H4 (cell line): ENCODE measurements at regions not wholly inside any gene's neighbourhood (a gene's known extent, or its start where the extent isn't known, plus 50 kb on each side); places are given as distances from the start of the nearest gene placed in this dataset.
"Not testable (repeated sequence)": the region's sequence is repeated elsewhere in the genome, so short reads cannot be mapped to it uniquely, and the experiment has no call there.

Experiments
- DNase-seq: peaks from one replicate; pipeline ENCODE4 v3.0.0-alpha.2; 2015; ENCODE audit warnings: low spot score

DNA sequence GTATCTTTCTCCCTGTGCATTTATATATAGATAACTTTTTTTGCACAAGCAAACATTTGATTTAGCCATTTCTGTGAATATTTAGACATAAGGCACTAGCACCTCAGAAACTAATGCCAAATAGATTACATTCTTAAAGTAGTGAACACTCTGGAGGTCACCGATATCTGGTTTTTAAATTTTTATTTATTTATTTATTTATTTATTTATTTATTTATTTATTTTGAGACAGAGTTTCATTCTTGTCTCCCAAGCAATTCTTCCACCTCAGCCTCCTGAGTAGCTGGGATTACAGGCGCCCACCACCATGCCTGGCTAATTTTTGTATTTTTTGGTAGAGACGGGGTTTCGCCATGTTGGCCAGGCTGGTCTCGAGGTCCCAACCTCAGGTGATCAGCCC lies 67.9 kb upstream of the FST start:
- DNase-seq = not testable (repeated sequence)

DNA sequence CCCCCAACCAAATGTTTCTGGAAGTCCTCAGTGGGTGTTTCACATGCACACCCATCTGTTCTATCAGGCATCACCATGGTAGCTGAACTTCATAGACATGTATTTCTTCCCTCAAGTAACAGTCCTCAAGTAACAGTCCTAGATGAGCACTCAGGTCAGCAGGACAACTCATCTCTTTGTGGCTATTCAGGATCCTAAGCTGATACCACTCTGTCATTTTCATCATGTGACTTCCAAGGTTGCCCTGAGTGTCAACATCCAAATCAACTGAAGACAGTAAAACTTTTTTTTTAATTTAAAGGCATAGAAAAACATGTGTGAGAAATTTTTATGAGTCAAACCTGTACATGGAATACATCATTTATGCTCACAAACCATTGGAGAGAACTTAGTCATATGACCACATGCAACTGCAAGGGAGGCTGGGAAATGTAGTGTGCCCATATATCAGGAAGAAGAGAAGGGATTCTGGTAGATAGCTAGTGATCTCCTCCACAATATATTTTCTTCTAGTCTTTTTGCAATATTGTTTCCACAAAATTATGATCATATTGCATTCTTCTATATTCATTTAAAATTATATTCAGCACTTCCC lies 64.2 kb upstream of the FST start:
- no peak for DNase-seq

DNA sequence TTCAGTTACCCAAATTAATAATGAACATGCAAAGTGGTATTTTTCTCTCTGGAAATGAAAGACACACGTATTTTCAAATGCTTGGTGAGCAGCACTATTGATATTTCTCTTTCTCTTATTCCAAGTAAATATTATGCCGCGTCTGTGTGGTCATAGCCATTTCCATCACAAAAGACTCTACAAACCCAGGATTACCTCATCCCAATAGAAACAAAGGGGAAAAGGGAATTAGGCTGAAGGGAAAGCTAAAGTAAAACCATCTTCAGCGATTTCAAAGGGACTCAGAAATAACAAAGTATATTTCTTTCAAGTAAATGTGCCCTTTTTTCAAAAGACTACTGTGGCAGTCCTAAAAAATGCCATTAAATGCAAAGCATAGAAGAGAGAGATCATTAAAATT lies 62.0 kb upstream of the FST start:
- no peak for DNase-seq

DNA sequence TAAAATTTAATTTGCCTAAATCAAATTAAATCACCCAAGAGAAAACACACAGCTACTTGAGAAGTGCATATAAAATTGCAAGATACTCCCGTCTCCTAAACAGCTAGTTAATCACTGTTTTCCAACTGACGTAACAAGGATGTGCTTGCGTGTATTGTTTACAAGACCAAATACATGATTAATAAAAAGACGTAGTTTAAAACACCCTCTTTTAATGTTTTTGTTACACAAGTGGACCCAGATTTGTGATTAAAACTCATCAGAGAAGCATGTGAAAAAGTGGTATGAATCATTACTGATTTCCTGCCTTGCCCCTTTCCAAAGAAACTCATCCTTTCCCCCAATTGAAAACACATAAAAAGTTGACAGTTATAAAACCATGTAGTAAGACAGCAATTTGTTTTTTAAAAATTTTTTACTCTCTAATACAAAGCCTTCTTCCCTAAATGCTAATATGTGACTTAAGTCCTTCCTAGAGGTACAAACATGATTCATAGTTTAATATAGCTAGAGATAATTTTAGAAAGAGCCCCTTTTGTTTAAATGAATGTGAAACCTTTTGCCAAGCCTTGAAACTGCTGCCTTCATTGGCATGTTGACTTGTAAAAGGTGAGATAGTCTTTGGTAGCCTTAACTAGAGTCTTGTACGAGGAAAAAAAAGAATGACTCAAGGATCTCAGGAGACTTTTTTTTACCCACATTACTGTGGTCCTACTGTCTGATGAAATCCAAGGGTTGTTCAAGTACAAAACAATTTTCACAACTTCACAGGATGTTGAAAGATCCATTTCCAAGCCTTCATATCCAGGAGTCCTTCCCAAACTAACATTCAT lies 61.4 kb upstream of the FST start:
- peak; percentile 50 for DNase-seq

DNA sequence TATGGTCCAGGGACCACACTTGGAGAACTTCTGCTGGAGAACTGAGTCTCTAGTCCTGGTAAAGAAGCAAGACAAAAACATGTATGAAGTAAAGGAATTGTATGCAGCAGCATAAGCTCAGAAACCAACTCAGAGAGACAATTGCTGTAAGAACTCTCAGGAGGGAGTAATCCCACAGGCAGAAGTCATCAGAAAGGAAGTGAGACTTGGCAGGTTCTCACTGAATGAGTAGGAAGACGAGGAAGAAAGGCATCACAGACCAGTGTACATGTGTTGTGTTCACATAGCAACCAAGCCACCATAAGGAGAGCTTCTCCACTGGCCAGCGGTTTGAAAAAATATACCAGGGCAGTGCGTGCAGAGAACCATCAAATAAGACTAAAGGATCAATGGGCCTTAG lies 57.9 kb upstream of the FST start:
- DNase-seq = no peak

DNA sequence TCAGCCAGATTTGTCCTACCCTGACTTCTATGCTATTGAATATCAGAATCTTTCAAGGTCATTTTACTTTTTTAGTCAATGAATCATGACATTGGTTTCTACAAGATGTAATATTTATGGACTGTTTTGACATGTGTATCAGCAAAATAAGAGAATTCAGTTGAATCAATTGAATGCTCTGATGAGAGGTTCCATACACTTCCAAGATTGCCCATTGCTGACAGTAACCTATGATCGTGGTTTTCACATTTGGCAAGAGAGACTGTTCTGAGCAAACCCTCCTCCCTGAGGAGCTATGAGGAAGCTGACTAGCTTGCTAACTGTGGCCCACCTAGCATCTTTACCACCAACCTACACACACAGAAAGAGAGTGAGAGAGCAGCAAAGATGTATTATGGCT lies 56.7 kb upstream of the FST start:
- DNase-seq = no peak

DNA sequence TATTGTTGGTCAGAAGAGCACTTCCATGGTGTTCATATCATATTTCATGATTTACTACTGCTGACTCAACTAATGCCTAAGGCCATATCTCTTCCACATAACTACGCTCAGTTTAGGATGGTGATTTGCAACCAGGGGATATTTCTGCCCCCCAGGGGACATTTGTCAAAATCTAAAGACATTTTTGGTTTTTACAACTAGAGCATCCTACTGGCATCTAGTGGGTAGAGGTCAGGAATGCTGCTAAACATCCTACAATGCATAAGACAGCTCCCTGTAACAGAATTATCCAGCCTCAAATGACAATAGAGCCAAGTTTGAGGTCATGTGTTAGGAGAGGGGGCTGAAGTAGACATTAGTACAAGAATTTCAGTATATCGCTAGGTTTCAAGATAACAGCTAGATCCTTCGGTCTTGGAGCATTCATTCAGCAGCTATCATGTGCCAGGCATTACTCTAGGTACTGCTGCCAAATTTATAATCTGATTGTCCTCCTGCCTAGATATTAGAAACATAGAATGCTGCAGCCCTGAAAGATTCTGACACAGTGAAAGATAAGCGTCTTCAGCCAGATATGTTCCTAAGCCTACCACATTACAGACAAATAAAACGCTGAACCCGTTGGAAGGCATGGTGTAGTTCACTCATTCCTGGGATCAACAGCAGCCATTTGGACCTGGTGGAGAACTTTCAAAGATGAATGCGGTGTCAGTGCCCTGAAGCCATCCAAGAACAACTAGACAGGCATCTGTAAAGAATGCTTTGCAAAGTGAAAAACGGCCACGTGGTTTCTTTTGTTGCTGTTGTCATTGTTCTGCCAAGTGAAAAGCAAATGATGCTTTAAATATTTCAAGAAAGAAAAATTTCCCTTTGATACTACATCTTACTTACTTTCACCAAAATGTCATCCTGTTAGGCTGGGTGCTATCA lies 55.5 kb upstream of the FST start:
- DNase-seq = no peak

DNA sequence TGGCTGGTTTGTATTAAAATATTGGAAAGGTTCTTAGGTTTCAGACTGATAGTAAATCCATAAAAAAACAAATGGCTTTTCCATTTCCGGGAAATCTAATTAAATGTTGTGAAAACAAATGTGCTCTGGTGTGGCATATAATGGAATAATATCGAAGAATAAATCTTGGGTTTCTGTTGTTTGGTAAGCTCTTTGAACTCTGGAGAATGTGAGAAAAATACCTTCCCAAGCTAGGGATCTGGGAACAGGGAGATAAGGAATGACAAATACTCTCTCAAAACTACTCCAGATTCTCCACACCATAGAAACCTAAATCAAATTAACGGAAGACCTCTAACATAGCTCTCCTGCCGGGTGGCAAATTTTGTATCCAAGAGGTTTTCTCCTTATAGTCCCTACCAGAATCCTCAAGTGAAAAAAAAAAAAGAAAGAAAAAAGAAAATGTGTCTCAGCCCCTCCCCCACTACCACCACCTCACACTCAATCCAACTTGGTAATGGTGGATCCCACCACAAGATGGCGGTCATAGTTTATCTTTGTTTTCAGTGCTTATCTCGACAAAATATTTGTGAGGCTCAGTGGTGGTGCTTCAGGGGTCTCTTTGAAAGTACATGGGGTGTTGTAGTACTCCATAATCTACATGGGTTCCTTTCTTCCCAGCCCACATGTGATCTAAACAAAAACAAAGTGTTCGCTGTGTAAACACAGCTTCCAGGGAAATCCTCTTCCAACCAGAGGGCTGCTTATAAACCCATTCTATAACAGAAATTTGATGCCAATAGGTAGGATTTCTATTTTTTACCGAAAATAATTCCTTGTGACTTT lies 54.5 kb upstream of the FST start:
- peak; percentile 27 for DNase-seq

DNA sequence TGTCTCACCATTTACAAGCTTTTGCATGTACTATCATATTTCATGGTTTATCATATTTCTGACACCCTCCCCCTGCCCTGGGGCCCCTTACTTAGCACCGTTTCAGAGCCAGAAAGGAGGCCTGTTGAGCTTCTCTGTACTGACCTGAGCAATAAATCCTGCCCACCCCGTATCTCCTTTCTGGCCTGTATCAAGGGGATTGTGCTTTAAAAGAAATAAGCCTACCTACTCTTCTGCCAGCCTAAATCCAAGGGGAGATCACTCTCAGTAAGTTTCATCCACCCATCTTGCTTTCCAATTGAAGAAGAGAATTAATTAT lies 54.0 kb upstream of the FST start:
- DNase-seq = no peak

DNA sequence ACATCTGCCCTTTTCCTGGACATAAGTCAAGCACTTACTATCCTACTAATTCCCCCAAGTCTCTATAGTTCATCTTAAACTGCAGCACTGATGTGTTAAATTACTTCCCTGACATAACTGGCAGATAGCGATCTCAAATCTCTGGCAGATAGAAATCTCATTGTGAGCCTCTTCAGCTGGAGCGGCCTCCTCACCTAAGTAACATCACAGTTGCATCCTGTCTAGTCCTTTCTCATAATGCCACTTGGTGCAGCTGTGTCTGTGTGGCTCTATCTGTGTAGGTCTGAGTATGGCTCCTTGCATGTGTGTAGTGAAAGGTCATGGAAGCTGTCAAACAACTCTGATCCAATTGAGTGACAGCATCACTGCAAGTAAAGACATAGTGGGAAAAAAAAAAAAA lies 53.6 kb upstream of the FST start:
- no peak for DNase-seq

DNA sequence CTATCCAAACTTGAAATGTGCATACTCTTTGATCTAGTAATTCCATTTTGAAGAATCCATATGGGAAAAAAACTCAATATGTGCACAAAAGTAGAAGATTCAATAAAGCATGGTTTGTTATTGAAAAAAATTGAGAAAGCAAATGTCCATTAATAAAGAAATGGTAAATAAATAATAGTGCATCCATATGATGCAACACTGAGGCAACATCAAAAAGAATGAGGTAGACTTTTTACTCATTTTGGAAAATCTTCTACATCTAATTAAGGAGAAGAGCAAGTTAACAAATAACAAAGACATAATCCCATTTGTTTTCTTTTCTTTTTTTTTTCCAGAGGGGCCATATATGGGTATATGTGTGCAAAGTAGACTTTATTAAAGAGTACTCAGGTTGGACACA lies 52.5 kb upstream of the FST start:
- no peak for DNase-seq

DNA sequence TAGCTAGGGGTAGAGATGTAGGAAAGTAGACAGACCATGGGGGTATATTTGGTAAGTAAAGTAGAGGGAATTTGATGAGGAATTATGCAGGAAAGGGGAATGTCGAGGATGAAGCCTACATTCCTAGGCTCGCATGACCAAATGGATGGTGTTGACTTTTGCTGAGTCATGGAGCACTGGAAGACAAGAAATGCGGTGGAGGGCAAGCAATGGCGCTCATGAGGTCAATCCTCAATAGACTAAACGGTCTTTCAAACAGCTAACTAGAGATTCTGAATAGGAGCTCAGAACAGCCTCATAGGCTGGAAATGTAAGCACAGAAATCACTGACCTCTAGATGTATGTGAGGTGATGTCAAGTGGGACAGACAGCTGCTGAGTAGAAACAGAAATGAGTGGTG lies 50.7 kb upstream of the FST start:
- no peak for DNase-seq

DNA sequence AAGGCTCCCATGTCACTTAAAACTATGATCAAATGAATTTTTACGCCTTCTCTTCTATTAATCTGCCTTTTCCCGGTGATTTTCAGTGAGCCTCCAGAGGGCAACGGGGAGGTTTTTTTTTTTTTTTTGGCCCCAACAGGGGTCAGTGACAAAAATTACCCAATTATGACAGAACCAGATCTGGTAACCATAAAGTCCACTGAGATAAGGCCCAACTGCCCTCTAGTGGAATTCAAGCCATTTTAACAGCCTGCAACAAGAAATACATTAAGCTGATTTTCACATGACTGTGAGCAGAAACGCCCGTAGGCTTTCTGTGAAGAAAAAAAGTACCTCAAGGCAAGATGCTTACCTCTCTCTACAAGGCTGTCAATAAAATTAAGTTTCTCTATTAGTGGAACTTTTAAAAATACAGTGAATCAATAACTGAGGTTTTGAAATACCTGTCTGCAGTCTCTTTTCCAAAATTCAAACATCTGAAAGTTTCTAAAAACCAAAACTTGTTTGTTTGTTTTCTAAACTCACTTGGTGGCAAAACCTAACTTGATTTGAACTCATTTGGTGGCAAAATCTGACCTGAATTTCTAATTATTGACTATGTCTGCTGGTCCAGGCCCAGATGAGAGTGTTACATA lies 49.7 kb upstream of the FST start:
- DNase-seq = peak; percentile 57
